IMR-90 (cell line): ENCODE measurements at regions not wholly inside any gene's neighbourhood (a gene's known extent, or its start where the extent isn't known, plus 50 kb on each side); places are given as distances from the start of the nearest gene placed in this dataset.

Experiments
- ATAC-seq: fragments of 200-7000 bp; cut with Tn5 transposase; 2 replicates; pipeline ENCODE4 v1.9.1; 2020; ENCODE audit warnings: low read depth, mild to moderate bottlenecking, moderate library complexity
- BruUV-seq: library from RNA; stranded (reverse); fragments of 400-500 nt; replicated peaks from 2 replicates; lab custom pipeline; 2021; lab: Mats Ljungman, UMichigan
- CTCF ChIA-PET: fragments of 300-600 bp; formaldehyde crosslinking; extraction: SDS; loops from one replicate; lab custom pipeline; 2021; ENCODE audit warnings: antibody characterized with exemption; lab: Yijun Ruan, JAX
- POLR2A ChIA-PET: fragments of 300-600 bp; sonication (Branson Sonifier 250); formaldehyde crosslinking; loops from one replicate; lab custom pipeline; 2022; ENCODE audit warnings: antibody characterized with exemption; ENCODE audit not compliant: unreplicated experiment; lab: Charles Lee
- DNase-seq: peaks from one replicate; pipeline ENCODE4 v3.0.0; 2013
- H2AFZ ChIP-seq: replicated peaks from 2 replicates; pipeline ENCODE3; 2013; ENCODE audit warnings: low read length, mild to moderate bottlenecking; ENCODE audit not compliant: poor library complexity
- H2AK5ac ChIP-seq: 2 replicates; pipeline ENCODE4 v1.6.1; 2013; ENCODE audit warnings: low read depth, low read length, inconsistent platforms
- H2AK9ac ChIP-seq: replicated peaks from 2 replicates; pipeline ENCODE3; 2013; ENCODE audit warnings: mild to moderate bottlenecking, low read depth, low read length, moderate library complexity; ENCODE audit not compliant: poor library complexity
- H2BK120ac ChIP-seq: 2 replicates; pipeline ENCODE4 v1.6.1; 2013; ENCODE audit warnings: low read depth, low read length, inconsistent platforms
- H2BK15ac ChIP-seq: 3 replicates; pipeline ENCODE4 v1.6.1; 2013; ENCODE audit warnings: low read depth, low read length, inconsistent platforms
- H2BK20ac ChIP-seq: 2 replicates; pipeline ENCODE4 v1.6.1; 2013; ENCODE audit warnings: low read depth, mild to moderate bottlenecking, inconsistent platforms, low read length, moderate library complexity
- H2BK5ac ChIP-seq: 2 replicates; pipeline ENCODE4 v1.6.1; 2013; ENCODE audit warnings: mild to moderate bottlenecking, low read depth, low read length, inconsistent platforms; ENCODE audit not compliant: poor library complexity, severe bottlenecking
- H3K14ac ChIP-seq: replicated peaks from 2 replicates; pipeline ENCODE4 v1.6.1; 2013; ENCODE audit warnings: low read depth, low read length, inconsistent platforms
- H3K18ac ChIP-seq: 2 replicates; pipeline ENCODE4 v1.6.1; 2013; ENCODE audit warnings: low read depth, low read length, control low read depth
- H3K23ac ChIP-seq: 2 replicates; pipeline ENCODE4 v1.6.1; 2013; ENCODE audit warnings: low read depth, low read length, inconsistent platforms
- H3K27ac ChIP-seq: 2 replicates; pipeline ENCODE4 v1.5.1; 2013; ENCODE audit warnings: mild to moderate bottlenecking, control low read depth, low read length; ENCODE audit not compliant: insufficient read depth
- H3K27me3 ChIP-seq: 2 replicates; pipeline ENCODE4 v1.6.1; 2013; ENCODE audit warnings: low read length; ENCODE audit not compliant: control insufficient read depth, insufficient read depth
- H3K36me3 ChIP-seq: 2 replicates; pipeline ENCODE4 v1.6.1; 2013; ENCODE audit warnings: low read length, mixed read lengths; ENCODE audit not compliant: control insufficient read depth, insufficient read depth
- H3K4ac ChIP-seq: 2 replicates; pipeline ENCODE4 v1.6.1; 2013; ENCODE audit warnings: low read depth, low read length, inconsistent platforms
- H3K4me1 ChIP-seq: 2 replicates; pipeline ENCODE4 v1.6.1; 2013; ENCODE audit warnings: low read length, mixed read lengths; ENCODE audit not compliant: control insufficient read depth, insufficient read depth
- H3K4me2 ChIP-seq: 2 replicates; pipeline ENCODE4 v1.6.1; 2013; ENCODE audit warnings: low read depth, mild to moderate bottlenecking, control low read depth, low read length, moderate library complexity
- H3K4me3 ChIP-seq: 2 replicates; pipeline ENCODE4 v1.5.1; 2013; ENCODE audit warnings: low read depth, mild to moderate bottlenecking, control low read depth, low read length, moderate library complexity; ENCODE audit not compliant: insufficient read depth
- H3K56ac ChIP-seq: 2 replicates; pipeline ENCODE4 v1.6.1; 2013; ENCODE audit warnings: low read length, inconsistent platforms; ENCODE audit not compliant: insufficient read depth; ENCODE audit errors: extremely low read depth
- H3K79me1 ChIP-seq, 2 experiments: 2 replicates each; pipeline ENCODE4 v1.6.1; 2013; ENCODE audit warnings: low read length in 2 of 2, inconsistent platforms in 1 of 2, low read depth in 1 of 2
- H3K9ac ChIP-seq: 2 replicates; pipeline ENCODE4 v1.6.1; 2013; ENCODE audit warnings: low read depth, low read length, control low read depth
- H3K9me1 ChIP-seq: 2 replicates; pipeline ENCODE4 v1.6.1; 2013; ENCODE audit warnings: low read length, inconsistent platforms; ENCODE audit not compliant: insufficient read depth
- H3K9me3 ChIP-seq: 2 replicates; pipeline ENCODE4 v1.6.1; 2013; ENCODE audit warnings: low read length; ENCODE audit not compliant: control insufficient read depth, insufficient read depth
- H4K20me1 ChIP-seq: 2 replicates; pipeline ENCODE4 v1.6.1; 2013; ENCODE audit warnings: low read length, inconsistent platforms; ENCODE audit not compliant: insufficient read depth
- H4K5ac ChIP-seq: 2 replicates; pipeline ENCODE4 v1.6.1; 2013; ENCODE audit warnings: mild to moderate bottlenecking, low read depth, low read length, control low read depth
- H4K8ac ChIP-seq, 2 experiments: 2 replicates each; pipeline ENCODE4 v1.6.1; 2013; ENCODE audit warnings: low read depth in 2 of 2, low read length in 2 of 2, control low read depth in 1 of 2, inconsistent platforms in 1 of 2
- H4K91ac ChIP-seq: 2 replicates; pipeline ENCODE4 v1.6.1; 2013; ENCODE audit warnings: low read depth, low read length, inconsistent platforms; ENCODE audit not compliant: insufficient read depth
- BHLHE40 ChIP-seq: fragments of 150-350 bp; IDR thresholded peaks from 2 replicates; pipeline ENCODE4 v1.6.1; 2016; ENCODE audit warnings: mild to moderate bottlenecking, low read depth, low read length
- CHD1 ChIP-seq: IDR thresholded peaks from 2 replicates; pipeline ENCODE4 v1.6.1; 2012; ENCODE audit warnings: low read depth, low read length, improper control_type of control experiment
- CTCF ChIP-seq: conservative IDR thresholded peaks from 2 replicates; pipeline ENCODE4 v1.5.1; 2012; ENCODE audit warnings: mild to moderate bottlenecking, low read depth, low read length, improper control_type of control experiment
- ELK1 ChIP-seq: fragments of 150-350 bp; IDR thresholded peaks from 2 replicates; pipeline ENCODE4 v1.6.1; 2016; ENCODE audit warnings: low read depth, mild to moderate bottlenecking, low read length, moderate library complexity, borderline replicate concordance
- FOS ChIP-seq: fragments of 150-350 bp; IDR thresholded peaks from 2 replicates; pipeline ENCODE4 v1.6.1; 2016; ENCODE audit warnings: low read depth, low read length
- MAFK ChIP-seq: IDR thresholded peaks from 2 replicates; pipeline ENCODE4 v1.6.1; 2012; ENCODE audit warnings: low read depth, low read length, improper control_type of control experiment
- MAZ ChIP-seq: IDR thresholded peaks from 2 replicates; pipeline ENCODE4 v1.6.1; 2012; ENCODE audit warnings: low read depth, mild to moderate bottlenecking, low read length, improper control_type of control experiment, moderate library complexity, borderline replicate concordance
- MXI1 ChIP-seq: IDR thresholded peaks from 2 replicates; pipeline ENCODE4 v1.6.1; 2012; ENCODE audit warnings: low read depth, mild to moderate bottlenecking, low read length, moderate library complexity, borderline replicate concordance
- NFE2L2 ChIP-seq: fragments of 150-350 bp; IDR thresholded peaks from 2 replicates; pipeline ENCODE4 v1.6.1; 2016; ENCODE audit warnings: low read depth, mild to moderate bottlenecking, low read length
- POLR2A ChIP-seq: IDR thresholded peaks from 2 replicates; pipeline ENCODE4 v1.6.1; 2012; ENCODE audit warnings: mild to moderate bottlenecking, low read depth, low read length
- RAD21 ChIP-seq: IDR thresholded peaks from 2 replicates; pipeline ENCODE4 v1.6.1; 2012; ENCODE audit warnings: low read length, improper control_type of control experiment
- RCOR1 ChIP-seq: IDR thresholded peaks from 2 replicates; pipeline ENCODE4 v1.6.1; 2012; ENCODE audit warnings: mild to moderate bottlenecking, low read length, improper control_type of control experiment; ENCODE audit not compliant: insufficient replicate concordance
- RFX5 ChIP-seq: IDR thresholded peaks from 2 replicates; pipeline ENCODE4 v1.8.0; 2012; ENCODE audit warnings: low read depth, mild to moderate bottlenecking, low read length, moderate library complexity
- SMC3 ChIP-seq: fragments of 150-350 bp; IDR thresholded peaks from 2 replicates; pipeline ENCODE4 v1.6.1; 2016; ENCODE audit warnings: low read depth, mild to moderate bottlenecking, antibody characterized with exemption, low read length, moderate library complexity
- WGBS, 2 experiments: methylation state at CpG; one replicate each; pipeline versions ENCODE4 v1.1.5 to v1.1.7; 2013; ENCODE audit warnings: missing lambda C conversion rate in 2 of 2; ENCODE audit not compliant: insufficient read length in 1 of 2; ENCODE audit errors: extremely low coverage in 2 of 2; 5-methylcytosine and 5-hydroxymethylcytosine counted together
- dilution Hi-C: fragments of 300-500 bp; cut with HindIII; formaldehyde crosslinking; loops from one replicate; pipeline ENCODE4 v1.14.3; 2018; ENCODE audit warnings: low sequenced_read_pairs; ENCODE audit not compliant: unreplicated experiment
- in situ Hi-C: fragments of 300-500 bp; cut with MboI; formaldehyde crosslinking; loops from 3 replicates; pipeline ENCODE4 v1.14.3; 2019; ENCODE audit warnings: low sequenced_read_pairs, inconsistent platforms, mixed read lengths
- intact Hi-C: fragments of 100-400 bp; cut with micrococcal nuclease; formaldehyde crosslinking; loops from 2 replicates; pipeline ENCODE4 v1.10.0; 2022

GRCh38 chr1:244306544-244306943, 145.2 kb downstream of the ADSS2 start:
- no peak overlapping the region for H2BK5ac ChIP-seq
- H2BK20ac ChIP-seq, result no peak overlapping the region
- H3K56ac ChIP-seq, result no peak overlapping the region
- no peak overlapping the region for H3K14ac ChIP-seq
- DNase-seq, result no peak
- H2AK5ac ChIP-seq, result no peak overlapping the region
- no peaks in the 10 kb centered on the region for H3K79me1 ChIP-seq
- ATAC-seq, result no peak
- H4K8ac ChIP-seq, result no peak overlapping the region
- ChIA-PET POLR2A (no interaction called here), CTCF (no interaction called here)
- H3K9me1 ChIP-seq, result peaks cover 3% of the 10 kb centered on the region; the same call in 1 of the 2 replicates
- H2BK120ac ChIP-seq, result no peak overlapping the region
- dilution Hi-C loops (no loop called here), in situ Hi-C loops (no loop called here), intact Hi-C loops (no loop called here)
- no peak overlapping the region for H4K91ac ChIP-seq
- no peak overlapping the region for H3K4ac ChIP-seq
- BruUV-seq, result no TSS peak
- H3K4me3 ChIP-seq, result no peak overlapping the region
- H3K4me1 ChIP-seq, result no peaks in the 10 kb centered on the region
- H3K9ac ChIP-seq, result no peak overlapping the region
- H3K23ac ChIP-seq, result no peak overlapping the region
- H3K36me3 ChIP-seq, result no peaks in the 10 kb centered on the region
- H2BK15ac ChIP-seq, result no peak overlapping the region
- no peak overlapping the region for H2AK9ac ChIP-seq
- no peak overlapping the region for H3K4me2 ChIP-seq
- no peak overlapping the region for H2AFZ ChIP-seq
- no peaks in the 10 kb centered on the region; the same call in 1 of the 2 replicates for H3K9me3 ChIP-seq
- WGBS, 2 experiments, result 100% methylated on average over 1 of the region's 2 CpGs; no CpG with 5 or more reads in 1 of the 2 experiments
- TF ChIP-seq RFX5 (no peak), POLR2A (no peak), FOS (no peak), MAZ (no peak), CTCF (no peak), RAD21 (no peak), ELK1 (no peak), BHLHE40 (no peak), CHD1 (no peak), MXI1 (no peak), SMC3 (no peak), MAFK (no peak), NFE2L2 (no peak), RCOR1 (no peak)
- no peak overlapping the region for H4K5ac ChIP-seq
- no peak overlapping the region for H3K18ac ChIP-seq
- no peak overlapping the region for H3K27ac ChIP-seq
- no peaks in the 10 kb centered on the region for H4K20me1 ChIP-seq
- no peaks in the 10 kb centered on the region for H3K27me3 ChIP-seq
